ENCODE measurements at regions not wholly inside any gene's neighbourhood (a gene's known extent, or its start where the extent isn't known, plus 50 kb on each side); places are given as distances from the start of the nearest gene placed in this dataset.

- Histone ChIP-seq H3K79me1 (ENCODE audit: low read depth, low read length) (no peaks in the 10 kb centered on the region), H3K14ac (ENCODE audit: insufficient read length) (no peak overlapping the region), H3K36me3 (ENCODE audit: control insufficient read depth in 2 of 4, insufficient read depth in 4 of 4, low read length in 3 of 4) (no peaks in the 10 kb centered on the region), H3K56ac (replicated peaks; ENCODE audit: insufficient read length, low read depth, low read length) (no peak overlapping the region), H3K4ac (replicated peaks; ENCODE audit: insufficient read length, low read depth, low read length) (no peak overlapping the region), H2AK5ac (ENCODE audit: low read depth, low read length) (no peak overlapping the region), H3K4me3 (ENCODE audit: extremely low read depth in 1 of 4, insufficient read depth in 2 of 4, low read depth in 3 of 4, low read length in 4 of 4) (no peak overlapping the region), H3K9me3 (ENCODE audit: insufficient read depth in 2 of 2, low read depth in 1 of 2, low read length in 1 of 2) (no peaks in the 10 kb centered on the region), H3K18ac (ENCODE audit: extremely low read depth, low read length) (no peak overlapping the region), H2BK12ac (ENCODE audit: low read depth, low read length) (no peak overlapping the region), H4K91ac (replicated peaks; ENCODE audit: insufficient read length, low read length) (no peak overlapping the region), H2BK5ac (ENCODE audit: low read depth, low read length) (no peak overlapping the region), H4K5ac (ENCODE audit: insufficient read length, low read depth, low read length) (no peak overlapping the region), H3K27me3 (replicated peaks in 1 of 4; ENCODE audit: control insufficient read depth in 3 of 4, extremely low read depth in 1 of 4, insufficient read depth in 3 of 4, low read length in 3 of 4) (peaks cover 0 to 2% (median 0%) of the 10 kb centered on the region in 4 experiments; a peak in 1 of 7 replicates), H2AFZ (ENCODE audit: low read length) (no peak overlapping the region), H3K23ac (ENCODE audit: insufficient read length) (no peak overlapping the region), H4K20me1 (replicated peaks in 1 of 2; ENCODE audit: control insufficient read depth in 1 of 2, insufficient read depth in 2 of 2, low read length in 2 of 2) (no peaks in the 10 kb centered on the region), H4K8ac (ENCODE audit: extremely low read depth, insufficient read depth, low read length) (no peak overlapping the region), H2BK15ac (ENCODE audit: low read length) (no peak overlapping the region), H3K4me1 (replicated peaks in 1 of 4; ENCODE audit: control insufficient read depth in 3 of 4, insufficient read depth in 4 of 4, low read length in 3 of 4) (no peaks in the 10 kb centered on the region), H3K23me2 (ENCODE audit: low read depth, low read length) (no peaks in the 10 kb centered on the region; the same call in 1 of the 2 replicates), H3K4me2 (ENCODE audit: insufficient read depth in 1 of 2, low read depth in 2 of 2, low read length in 2 of 2) (no peak overlapping the region), H3K9ac (replicated peaks in 1 of 4; ENCODE audit: extremely low read depth in 1 of 4, low read depth in 3 of 4, low read length in 3 of 4) (no peak overlapping the region), H2BK120ac (replicated peaks; ENCODE audit: low read depth, low read length) (no peak overlapping the region), H2BK20ac (ENCODE audit: low read length) (no peak overlapping the region), H3K27ac (ENCODE audit: low read depth, low read length) (no peak overlapping the region), H3K79me2 (ENCODE audit: control insufficient read depth in 1 of 2, insufficient read depth in 2 of 2, low read length in 2 of 2) (no peaks in the 10 kb centered on the region)
- ChIA-PET CTCF (ENCODE audit: partially characterized antibody) (interaction anchor here (0.7 to 2.0 kb wide), 4 partner anchors 8 to 492 kb away, joined by 3 to 5 read pairs (median 4); no protein-coding TSS in a partner anchor), POLR2A (ENCODE audit: partially characterized antibody) (no interaction called here)
- FAIRE-seq (no peak), DNase-seq (ENCODE audit: low read depth in 1 of 2, low spot score in 2 of 2) (no peak)
- WGBS, 2 experiments (ENCODE audit: extremely low coverage in 1 of 2, insufficient coverage in 1 of 2, insufficient read length in 1 of 2, insufficient replicate concordance in 2 of 2, low coverage in 1 of 2, low lambda C conversion rate in 2 of 2, missing lambda C conversion rate in 1 of 2): 94% methylated on average over 3 of the region's 3 CpGs; no CpG with 5 or more reads in 1 of the 2 experiments
- TF ChIP-seq POLR2AphosphoS5 (IDR thresholded peaks at IDR 0.05; ENCODE audit: low read depth, low read length) (no peak), GTF2F1 (IDR thresholded peaks at IDR 0.05; ENCODE audit: borderline replicate concordance, low read depth, low read length) (no peak), POU5F1 (IDR thresholded peaks at IDR 0.05; ENCODE audit: low read depth, low read length) (no peak), RBBP5 (IDR thresholded peaks at IDR 0.05; ENCODE audit: borderline replicate concordance, low read depth, low read length) (no peak), TAF1 (IDR thresholded peaks at IDR 0.05; ENCODE audit: low read depth, low read length) (no peak), GABPA (IDR thresholded peaks at IDR 0.05; ENCODE audit: borderline replicate concordance, insufficient read depth, low read length) (no peak), JUND (IDR thresholded peaks at IDR 0.05; ENCODE audit: low read length) (no peak), TBP (IDR thresholded peaks at IDR 0.05; ENCODE audit: low read depth, low read length) (no peak), TCF12 (IDR thresholded peaks at IDR 0.05; ENCODE audit: low read depth, low read length) (no peak), CBX8 (IDR thresholded peaks at IDR 0.05; ENCODE audit: borderline replicate concordance, low read depth, low read length) (no peak), SP4 (IDR thresholded peaks at IDR 0.05; ENCODE audit: low read length) (no peak), NANOG (IDR thresholded peaks at IDR 0.05; ENCODE audit: insufficient read depth, low read depth, low read length, poor library complexity, severe bottlenecking) (no peak), HDAC2 (IDR thresholded peaks at IDR 0.05; ENCODE audit: borderline replicate concordance in 1 of 2, low read depth in 2 of 2, low read length in 2 of 2) (no peak), SIN3A (conservative IDR thresholded peaks at IDR 0.05 in 1 of 2, IDR thresholded peaks at IDR 0.05 in 1 of 2; ENCODE audit: low read depth in 1 of 2, low read length in 2 of 2) (no peak)
Measured at GRCh38 chr5:58245476-58245840, 214.4 kb downstream of the PLK2 start.

All from H1 (cell line).